GM18499 (cell line): ENCODE measurements at regions not wholly inside any gene's neighbourhood (a gene's known extent, or its start where the extent isn't known, plus 50 kb on each side); places are given as distances from the start of the nearest gene placed in this dataset.
"Not testable (repeated sequence)": the region's sequence is repeated elsewhere in the genome, so short reads cannot be mapped to it uniquely, and the experiment has no call there.

Source experiments
- ATAC-seq: cut with Tn5 transposase; IDR thresholded peaks from one replicate; pipeline ENCODE4 v1.9.1; 2021; ENCODE audit warnings: moderate number of reproducible peaks; ENCODE audit not compliant: insufficient read depth, unreplicated experiment

DNA sequence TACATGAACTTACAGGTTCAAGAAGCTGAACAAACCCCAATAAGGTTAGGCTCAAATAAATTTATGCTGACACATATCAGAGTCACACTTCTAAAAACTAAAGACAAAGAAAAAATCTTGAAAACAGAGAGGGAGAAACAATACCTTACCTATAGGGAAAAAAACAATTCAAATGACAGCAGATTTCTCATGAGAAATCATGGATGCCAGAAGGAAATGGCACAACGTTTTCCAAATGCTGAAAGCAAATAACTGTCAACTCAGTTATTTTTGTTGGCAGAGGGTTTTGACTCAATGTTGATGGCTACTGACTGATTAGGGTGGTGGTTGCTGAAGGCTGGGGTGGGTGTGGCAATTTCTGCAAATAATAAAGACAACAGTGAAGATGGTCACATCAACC, 239.4 kb downstream of the ARHGAP12 start:
- ATAC-seq, result no peak

DNA sequence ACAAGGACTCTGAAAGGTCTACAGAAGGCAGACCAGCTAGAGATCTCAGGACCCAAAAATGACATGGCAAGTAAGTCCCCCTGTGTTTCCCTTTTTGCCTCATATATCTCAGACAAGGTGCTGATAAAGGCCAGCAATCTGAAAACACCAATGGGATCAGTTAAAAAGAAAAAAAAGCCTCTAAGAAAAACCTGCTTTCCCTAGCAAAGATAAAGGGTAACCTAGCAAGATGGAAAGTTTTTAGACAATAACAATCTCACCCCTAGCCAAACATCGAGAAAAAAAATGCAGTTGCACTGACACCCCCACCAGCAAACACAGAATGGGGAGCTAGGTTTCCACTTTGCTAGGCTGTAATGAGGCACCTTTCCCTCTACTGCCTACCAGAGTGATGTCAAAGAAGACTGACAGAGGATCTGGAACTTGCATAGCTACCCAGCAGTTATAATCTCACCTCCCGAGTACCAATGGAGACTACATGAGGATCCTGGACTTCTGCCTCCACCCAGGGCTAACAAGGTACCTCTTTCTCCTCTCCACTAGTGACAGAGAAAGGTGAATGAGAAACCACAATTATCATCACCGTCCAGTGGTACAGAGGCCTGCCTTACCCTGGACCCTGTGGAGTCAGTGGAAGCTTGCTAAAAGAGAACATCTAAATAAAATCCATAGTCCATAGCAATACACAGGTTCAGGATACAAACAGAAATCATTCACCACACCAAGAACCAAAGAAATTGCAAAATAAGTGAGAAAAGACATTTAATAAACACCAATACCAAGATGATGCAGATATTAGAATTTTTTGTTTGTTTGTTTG, 240.8 kb downstream of the ARHGAP12 start:
- no peak for ATAC-seq

DNA sequence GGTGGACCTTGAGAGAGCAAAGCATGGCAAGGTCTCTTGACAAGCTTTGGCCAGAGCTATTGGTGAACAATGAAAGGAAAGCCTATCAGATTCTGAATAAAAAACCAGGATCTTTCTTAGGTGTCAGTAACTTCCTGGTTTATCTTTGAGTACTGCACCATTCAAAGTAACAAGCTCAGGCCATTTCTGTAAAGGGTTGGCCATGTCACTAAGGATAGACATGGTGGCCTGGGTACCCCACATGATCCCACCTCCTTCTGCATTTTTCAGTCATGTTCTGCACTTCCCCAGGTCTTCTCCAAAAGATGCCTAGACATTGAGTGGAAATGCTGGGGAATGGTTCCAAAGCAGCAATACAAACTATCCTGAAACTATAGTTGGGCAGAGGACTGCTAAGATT, 242.0 kb downstream of the ARHGAP12 start:
- no peak for ATAC-seq

DNA sequence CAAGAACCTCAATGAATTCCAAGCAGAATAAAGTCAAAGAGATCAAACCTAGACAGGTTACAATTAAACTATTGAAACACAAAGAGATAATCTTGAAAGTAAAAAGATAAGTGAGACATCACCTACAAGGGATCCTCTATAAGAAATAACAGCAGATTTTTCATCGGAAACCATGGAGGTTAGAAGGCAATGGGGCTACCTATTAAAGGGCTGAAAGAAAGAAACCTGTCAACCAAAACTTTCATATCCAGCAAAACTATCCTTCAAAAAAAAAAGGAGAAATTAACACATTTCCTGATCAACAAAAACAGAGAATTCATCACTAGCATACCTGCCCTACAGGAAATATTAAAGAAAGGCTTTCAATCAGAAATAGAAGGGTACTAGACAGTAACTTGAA, 244.9 kb downstream of the ARHGAP12 start:
- no peak for ATAC-seq

DNA sequence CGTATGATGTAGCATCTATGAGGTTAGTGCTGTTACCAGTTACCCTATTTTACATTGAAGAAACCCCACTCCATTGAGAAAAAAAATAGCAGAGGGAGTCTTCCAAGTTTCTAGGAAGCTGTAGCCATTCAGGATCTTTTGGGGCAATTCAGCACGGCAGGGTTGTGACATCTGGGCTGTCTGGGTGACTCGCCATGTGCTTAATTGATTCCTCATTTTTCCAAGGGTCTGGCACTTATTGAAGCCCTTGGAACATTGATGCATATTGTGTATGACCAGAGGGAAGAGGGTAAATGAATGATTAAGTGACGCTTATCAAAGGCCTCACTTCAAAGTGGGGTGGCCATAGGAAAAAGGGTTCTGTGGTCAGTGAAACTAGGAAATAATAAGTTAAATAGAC, 248.7 kb downstream of the ARHGAP12 start:
- no peak for ATAC-seq

DNA sequence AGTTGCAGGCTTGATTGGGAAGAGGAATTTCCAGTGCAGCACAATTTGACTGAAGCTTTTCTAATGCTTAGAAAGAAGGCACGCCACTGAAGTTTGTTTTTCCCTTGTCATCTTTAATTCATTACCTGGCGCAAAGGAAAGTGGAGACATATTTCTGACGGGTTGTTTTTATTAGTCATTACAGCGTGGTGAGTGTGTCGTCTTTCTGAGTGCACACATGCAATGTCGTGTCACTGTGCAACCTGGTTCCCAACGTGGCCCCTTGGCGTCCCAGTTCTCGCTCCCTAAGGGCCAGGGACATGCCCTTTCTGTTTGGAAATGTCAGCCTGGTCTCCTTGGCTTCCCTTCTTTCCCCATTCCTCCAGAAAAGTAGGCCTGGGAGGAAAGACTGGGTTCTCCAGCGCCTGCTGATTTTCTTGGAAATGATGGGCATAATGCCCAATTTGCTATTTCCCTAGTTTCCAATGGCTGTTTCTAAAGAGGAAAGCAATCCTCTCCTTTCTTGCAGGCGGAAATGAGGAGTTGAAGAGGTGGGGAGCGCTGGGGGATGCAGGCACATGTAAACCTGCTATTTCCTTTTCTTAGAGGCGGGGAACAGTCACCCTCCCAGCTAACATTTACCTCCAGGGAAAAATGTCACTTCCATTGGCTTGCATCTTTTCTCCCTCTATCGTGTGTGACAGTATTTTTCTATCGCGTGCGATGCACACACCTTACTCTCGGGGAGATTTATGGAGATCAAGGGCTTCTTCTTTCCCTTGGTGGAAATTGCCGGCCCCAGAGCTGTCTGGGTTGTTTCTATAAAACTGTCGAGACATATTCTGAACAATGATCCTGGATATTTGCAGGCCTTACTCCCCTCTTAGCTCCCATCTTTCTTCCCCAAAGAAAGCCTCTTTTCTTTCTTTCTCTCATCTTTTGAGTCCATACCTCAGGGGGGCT, 249.8 kb downstream of the ARHGAP12 start:
- ATAC-seq, result no peak

DNA sequence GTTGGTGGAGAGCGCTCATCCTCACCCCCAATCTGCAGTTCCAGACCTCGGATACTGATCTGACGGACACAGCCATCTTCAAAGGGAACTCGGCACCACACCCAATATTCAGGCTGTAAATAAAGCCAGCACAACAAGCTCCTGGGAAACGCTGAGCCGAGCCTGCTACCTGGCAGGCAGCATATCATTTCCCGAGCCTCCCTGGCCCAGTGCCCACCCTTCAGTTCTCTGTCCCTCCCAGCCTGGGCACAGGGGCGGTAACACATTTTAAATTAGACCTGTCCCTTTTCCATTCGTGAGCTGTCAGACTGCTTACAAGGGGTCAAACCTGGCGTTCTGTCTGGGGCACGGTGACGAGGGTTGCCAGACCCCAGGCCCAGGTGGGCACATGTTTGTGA, 250.5 kb downstream of the ARHGAP12 start:
- no peak for ATAC-seq

DNA sequence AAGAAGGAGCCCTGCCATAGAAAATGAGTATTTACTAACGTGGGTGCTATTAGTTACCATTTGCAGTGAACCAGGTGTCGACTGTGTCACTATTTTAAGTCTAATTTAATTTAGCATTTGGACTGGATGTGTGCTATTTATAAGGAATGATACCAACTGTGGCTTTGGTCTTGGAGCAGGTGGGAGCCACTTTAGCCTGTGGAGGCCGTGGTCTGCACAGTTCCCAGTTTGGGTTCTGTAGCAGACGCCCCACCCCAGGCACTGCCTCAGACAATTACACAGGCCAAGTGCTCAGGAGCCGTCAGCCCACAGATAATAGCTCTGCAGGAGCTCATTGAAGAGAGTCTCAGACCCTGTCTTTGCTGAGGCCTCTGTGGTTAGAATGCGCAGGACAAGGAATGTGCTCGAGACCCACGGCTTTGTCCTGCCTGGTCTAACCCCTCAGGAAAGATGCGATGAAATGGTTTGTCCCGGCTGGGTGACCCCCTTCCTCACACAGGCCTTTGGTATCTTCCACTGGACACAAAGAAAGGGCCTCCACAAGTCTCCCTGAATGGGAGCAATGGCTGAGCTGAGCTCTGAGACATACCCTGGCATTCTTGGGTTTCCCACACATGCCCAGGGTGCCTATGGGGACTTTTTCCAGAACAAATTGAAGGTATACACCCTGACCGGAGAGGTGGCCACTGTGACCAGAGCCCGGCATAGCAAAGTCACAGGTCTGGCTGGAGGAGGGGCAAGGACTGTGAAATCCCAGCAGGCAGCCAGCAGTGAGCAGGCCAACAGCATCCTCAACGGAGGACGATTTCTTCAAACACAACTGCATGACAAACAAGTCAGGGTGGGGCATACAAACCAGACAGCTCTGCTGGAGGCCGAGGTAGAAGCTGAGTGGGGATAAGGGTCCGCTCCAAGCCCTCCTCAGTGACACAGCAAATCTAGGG, 251.2 kb downstream of the ARHGAP12 start:
- no peak for ATAC-seq

DNA sequence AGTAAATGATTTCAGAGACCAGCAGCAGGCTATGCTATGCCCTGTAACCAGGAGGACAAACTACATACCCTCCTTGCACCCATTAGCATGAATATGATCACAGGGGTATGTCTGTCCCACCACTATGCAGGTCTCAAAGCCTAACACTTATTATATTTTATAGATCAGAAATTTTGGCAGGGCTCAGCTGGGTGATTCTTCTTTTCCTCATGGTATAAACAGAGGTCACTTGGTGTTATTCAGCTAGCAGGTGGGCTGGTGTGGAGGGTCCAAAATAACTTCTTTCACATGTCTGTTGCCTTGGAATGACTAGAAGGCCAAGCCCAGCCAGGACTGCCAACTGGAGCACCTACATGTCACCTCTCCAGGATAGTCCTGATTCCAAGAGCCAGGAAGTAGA, 252.9 kb downstream of the ARHGAP12 start:
- no peak for ATAC-seq

DNA sequence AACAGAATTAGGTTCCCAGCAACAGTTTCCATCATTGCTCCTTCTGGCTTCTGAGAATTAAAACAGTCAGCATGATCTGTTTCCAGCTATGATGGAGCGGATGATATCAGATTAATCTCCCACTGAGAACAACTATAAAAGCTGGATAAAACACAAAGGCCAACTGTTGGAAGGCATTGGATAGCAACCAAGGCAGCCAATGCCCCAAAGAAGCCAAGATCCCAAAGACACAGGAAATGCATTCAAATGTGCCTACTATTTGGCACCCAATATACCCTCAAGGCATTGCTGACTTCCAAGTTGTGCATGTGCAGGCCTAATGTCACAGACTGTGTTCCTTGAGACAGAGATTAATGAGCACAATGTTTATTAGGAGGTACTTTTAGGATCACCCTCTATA, 259.3 kb downstream of the ARHGAP12 start:
- ATAC-seq, result no peak

DNA sequence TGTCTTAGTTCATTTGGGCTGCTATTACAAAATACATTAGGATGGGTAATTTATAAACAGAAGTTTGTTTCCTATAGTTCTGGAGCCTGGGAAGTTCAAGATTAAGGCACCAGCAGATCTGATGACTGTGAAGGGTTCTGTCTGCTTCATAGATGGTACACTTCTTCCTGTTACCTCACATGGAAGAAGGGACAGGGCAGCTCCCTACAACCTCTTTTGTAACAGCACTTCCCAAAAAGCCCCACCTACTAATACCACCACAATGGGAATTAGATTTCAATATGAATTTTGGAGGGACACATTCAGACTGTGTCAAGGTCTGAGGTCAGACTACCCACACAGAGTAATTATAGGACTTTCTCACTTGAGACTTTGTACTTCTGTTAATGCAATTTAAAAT, 260.3 kb downstream of the ARHGAP12 start:
- ATAC-seq, result no peak

DNA sequence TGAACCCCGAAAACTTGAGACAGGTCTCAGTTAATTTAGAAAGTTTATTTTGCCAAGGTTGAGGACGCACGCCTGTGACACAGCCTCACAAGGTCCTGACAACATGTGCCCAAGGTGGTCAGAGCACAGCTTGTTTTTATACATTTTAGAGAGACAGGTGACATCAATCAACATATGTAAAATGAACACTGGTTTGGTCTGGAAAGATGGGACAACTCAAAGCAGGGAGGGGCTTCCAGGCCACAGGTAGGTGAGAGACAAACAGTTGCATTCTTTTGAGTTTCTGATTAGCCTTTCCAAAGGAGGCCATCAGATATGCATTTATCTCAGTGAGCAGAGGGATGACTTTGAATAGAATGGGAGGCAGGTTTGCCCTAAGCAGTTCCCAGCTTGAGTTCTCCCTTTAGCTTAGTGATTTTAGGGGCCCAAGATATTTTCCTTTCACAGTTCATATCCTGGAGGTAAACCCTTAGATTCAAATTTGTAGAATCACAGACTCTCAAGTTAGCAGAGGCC, 262.8 kb downstream of the ARHGAP12 start:
- ATAC-seq, result not testable (repeated sequence)

DNA sequence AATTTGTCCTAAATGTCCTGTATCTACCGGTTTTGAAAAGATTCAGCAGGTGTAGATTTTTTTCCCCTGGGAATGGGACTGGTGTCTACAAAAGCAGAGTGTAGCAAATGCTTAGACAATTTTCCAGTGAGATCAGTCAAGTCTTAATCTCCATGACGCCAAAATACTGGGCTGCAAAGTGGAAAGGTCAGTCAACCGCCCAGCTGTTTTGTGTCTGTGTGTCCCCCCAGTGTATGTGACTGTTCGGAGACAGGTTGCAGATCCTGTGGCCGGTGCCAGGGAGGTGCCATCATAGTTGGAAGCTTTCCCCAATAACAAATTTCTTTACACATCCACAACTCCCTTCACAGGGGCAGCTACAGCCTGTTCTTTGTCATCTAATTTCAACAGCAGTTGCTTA, 263.8 kb downstream of the ARHGAP12 start:
- ATAC-seq, result no peak

DNA sequence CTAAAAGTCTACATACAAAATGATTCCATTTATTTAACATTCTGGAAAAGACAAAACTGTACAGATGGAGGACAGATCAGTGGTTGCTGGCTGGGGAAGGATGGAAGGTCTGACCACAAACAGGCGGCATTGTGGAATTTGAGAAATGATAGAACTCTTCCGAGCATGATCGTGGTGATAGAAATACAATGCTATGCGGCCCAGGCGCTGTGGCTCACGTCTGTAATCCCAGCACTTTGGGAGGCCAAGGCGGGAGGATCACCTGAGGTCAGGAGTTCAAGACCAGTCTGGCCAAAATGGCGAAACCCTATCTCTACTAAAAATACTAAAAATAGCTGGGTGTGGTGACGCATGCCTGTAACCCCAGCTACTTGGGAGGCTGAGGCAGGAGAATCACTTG, 264.6 kb downstream of the ARHGAP12 start:
- ATAC-seq, result not testable (repeated sequence)

DNA sequence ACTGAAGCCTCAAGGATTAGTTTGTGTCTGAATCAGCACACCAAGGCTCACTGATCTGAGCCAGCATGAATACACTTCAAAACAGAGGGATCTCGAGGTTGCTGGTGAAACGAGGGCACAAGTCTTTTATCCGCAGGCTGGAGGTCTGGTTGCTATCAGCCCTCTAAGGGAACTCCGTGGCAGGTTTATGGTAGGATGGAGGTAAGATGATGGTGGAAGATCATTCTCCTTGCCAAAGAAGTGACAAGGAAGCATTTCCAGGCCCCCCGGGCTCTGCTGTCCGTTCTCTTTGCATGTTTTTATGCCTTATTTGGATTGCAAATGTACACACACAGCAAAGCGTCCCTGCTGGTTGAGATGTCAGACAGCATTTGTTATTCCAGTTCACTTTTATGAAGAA, 268.3 kb downstream of the ARHGAP12 start:
- no peak for ATAC-seq

DNA sequence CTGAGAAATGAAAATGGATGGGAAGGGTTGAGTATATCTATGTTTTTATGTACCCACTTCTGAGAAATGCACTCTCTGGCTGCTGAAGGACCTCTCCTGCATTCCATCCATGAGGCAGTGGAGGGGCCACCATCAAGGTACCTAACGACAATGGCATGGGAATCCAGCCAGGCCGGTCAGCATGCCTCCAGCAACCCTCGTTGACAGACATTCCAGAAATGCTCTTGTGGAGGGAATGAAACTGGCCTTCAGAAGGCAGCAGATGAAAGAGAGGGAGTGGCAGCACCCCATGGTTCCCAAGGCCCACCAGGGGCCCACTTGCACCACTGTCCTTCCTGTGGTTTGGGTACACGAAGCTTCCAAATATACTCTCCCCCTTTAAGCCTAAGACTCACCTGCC, 269.0 kb downstream of the ARHGAP12 start:
- no peak for ATAC-seq

DNA sequence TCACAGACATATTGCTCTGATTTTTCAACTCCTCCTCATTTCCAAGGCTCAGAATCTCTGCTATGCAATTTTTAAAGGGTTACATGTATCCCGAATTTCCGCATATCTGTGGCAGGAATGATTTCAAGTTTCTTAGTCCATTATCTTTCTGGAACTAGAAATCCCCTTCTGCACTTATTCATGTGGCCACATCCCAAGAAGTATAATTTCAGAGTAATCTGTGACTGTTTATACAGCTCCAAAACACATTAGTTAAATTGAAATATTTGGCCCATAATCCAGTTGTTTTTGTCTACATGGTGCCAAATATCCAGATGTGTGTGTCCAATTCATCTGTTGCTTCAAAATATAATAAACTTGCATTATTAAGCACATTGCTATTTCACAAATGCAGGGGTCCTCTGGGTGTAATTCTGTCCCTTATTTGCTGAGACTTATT, 271.2 kb downstream of the ARHGAP12 start:
- ATAC-seq, result no peak

DNA sequence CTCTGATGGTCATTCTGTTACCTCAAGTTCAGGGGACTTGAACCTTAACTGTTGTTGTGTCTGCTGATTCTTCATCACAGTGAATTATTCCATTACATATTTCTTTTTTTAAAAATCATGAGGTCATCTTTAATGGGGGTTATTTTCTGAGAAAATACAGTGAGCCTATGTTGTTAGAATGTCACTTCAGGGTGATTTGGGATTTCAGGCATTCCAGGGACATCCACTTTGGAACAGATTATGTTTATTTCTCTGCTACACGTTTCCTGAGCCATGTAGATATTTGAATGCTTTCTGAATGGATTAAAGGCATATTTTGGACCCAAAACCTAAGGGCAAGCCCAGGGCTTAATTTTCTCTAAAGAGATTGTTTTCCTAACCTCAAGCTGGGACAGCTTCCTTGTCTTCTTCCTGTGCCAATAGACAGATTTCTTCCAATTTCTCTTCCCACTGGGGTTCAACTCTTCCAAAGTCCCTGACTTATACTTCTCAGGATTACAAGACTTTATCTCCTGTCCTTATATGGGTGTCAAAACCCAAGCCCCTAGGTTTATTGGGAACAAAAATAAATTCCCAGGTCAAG, 271.7 kb downstream of the ARHGAP12 start:
- ATAC-seq, result no peak

DNA sequence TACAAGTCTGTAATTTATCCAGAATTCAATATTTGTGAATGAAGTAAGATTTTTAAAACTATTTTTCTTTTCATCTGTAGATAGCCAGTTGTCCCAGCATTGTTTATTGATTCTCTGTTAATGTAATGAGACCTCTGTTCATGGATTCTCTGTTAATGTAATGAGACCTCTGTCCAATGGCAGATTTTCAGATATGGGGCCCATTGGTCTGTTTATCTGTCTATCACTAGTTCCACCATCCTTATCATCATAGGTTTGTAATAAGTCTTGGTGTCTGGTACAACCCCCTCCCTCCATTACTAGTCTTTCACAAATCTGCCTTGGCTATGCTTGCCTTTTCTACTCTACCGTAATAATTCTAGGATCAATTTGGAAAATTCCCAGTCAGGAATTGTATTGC, 276.6 kb downstream of the ARHGAP12 start:
- no peak for ATAC-seq

DNA sequence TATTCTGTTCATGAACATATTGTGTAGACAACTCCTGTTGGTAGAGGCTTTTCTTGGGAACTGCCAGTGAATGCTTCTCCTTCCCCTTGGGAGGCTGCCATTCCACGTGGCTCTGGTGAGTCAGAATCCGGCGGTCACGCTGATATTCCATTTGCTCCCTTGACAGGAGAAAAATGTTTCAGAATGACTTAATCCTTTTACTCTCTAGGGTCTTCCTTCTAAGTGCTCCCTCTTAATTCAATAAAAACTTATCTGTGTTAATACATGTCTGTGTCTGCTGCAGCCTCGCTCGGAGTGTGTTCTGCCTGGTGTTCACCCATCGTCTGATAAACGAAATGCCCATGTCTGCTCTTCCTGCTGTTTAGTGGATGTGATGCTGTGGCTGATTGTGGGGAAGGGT, 278.6 kb downstream of the ARHGAP12 start:
- no peak for ATAC-seq
